Kasumi-1 (cell line): ENCODE measurements at regions not wholly inside any gene's neighbourhood (a gene's known extent, or its start where the extent isn't known, plus 50 kb on each side); places are given as distances from the start of the nearest gene placed in this dataset.

Experiments used
- DNase-seq, 2 experiments: peaks; one replicate each; lab custom pipeline; 2025; lab: John Stamatoyannopoulos, UW

DNA sequence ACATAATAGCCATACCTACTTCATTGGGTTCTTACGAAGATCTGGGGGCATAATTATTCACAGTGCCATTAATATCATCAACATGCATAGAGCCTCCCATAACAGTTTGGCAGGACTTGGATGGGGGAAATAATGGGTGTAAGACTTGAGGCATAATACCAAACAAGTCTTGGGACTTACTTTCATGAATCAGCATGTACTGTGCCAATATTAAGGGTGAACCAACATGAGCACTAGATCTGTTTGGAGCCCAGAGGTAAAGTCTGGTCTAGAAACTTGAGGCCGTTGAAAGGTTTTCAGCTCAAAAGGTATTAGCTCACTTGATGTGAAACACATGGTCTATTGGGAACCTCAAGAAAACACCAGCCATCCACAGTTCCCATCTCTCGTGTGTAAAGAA, 56.7 kb upstream of the ZC3H11B start:
- DNase-seq, result no peak

DNA sequence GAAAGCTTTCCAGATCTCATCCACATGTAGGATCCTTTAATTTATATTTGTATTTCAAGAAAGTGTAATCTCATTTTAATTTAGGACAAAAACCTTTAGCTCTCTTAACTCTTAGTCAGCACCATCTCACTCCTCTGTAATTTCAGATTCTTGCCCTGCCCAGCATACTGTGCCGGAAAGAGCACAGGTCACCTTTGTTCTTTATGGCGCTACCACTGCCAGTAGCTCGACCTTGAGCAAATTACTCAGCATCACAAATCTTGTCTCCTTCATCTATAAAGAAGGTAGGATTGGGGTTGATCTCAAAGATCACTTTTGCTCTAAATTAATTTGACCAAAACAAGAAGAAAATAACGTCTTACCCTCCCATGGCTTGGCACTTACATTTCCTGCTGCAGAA, 56.1 kb upstream of the ZC3H11B start:
- DNase-seq, result no peak

DNA sequence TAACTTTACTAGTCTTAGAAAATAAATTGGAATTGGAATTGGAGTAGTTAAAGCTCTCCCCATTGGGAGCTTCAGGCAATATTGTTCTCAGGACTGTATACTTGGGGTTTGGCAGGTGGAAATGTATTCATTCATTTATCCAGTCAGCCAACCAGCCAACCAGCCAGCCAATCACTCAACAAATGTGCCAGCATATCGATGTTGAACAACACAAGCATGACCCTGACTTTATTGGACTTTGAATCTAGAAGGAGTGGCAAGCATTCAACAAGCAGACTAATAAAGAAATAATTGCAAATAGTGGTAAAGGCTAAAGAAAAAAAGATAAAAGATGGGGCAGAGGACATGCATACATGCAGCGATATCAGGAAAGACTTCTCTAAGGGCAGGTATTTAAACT, 55.5 kb upstream of the ZC3H11B start:
- DNase-seq, result no peak

DNA sequence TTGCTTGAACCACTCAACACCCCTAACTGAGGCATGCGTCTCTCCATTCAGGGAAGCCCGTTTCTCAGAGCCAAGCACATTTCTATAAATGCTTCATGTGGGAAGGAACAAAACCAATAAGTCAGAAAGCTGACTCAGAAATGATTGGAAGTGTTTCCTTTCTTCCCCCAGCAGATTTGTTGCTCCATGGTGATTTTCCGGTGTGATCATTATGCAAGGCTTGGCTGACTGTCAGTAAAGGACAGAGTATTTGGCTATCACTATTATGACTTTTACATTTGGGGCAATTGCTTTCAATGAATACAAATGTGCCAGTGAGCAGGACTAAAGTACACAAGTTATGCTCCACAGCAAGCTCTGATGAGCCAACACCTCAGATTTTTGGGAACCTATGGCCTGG, 53.3 kb upstream of the ZC3H11B start:
- no peak for DNase-seq

DNA sequence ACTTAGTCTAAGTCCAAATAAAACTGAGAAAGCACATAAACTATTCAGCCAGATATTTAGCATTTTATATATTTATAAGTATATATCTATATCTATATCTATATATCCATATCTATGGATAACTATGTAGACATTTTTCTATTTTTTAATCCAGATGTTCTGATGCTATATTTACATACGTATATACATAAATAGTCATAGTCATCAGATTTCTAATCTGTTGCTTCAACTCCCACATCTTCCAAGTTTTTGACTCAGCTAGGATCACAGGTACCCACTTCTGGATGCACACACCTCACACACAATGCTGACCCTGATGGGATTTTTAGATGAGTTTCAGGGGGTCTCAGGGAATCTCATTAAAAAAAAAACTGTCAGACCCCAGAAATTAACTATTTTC, 52.2 kb upstream of the ZC3H11B start:
- DNase-seq, result no peak

DNA sequence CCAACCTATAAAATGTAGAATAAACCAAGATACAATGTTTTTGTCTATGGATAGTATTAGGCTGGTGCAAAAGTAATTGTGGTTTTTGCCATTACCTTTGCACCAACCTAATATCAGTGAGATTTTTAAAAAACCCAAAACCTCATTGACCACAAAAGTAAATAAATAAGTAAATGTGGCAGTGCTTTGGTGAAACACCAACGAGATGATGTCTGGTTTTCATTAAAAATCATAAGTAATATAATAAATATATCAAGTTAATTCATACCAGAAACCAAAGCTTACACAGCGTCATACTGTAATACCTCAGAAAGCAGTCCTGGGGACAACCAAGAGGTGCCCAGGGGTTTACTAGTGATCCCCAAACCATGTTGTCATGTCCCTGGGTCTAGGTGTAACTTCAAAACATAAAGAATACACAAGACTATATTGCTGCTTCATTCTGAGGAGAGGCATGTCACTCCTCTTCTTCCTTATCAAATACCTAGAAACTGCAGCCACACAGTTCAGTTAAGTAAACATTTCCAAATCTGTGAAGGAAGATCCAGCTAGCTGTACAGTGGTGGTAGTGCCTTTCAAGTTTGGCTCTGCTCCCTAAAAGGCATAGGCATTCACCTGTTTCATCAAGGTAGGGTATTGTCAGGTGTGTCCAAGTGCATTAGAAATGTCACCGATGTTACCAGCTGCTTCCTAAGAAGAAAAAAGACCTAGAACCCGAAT, 51.6 kb upstream of the ZC3H11B start:
- DNase-seq, result no peak
